GM19023 (cell line): ENCODE measurements at regions not wholly inside any gene's neighbourhood (a gene's known extent, or its start where the extent isn't known, plus 50 kb on each side); places are given as distances from the start of the nearest gene placed in this dataset.

Source experiments
- ATAC-seq: cut with Tn5 transposase; IDR thresholded peaks from one replicate; pipeline ENCODE4 v1.9.1; 2021; ENCODE audit warnings: mild to moderate bottlenecking, moderate library complexity; ENCODE audit not compliant: unreplicated experiment

DNA sequence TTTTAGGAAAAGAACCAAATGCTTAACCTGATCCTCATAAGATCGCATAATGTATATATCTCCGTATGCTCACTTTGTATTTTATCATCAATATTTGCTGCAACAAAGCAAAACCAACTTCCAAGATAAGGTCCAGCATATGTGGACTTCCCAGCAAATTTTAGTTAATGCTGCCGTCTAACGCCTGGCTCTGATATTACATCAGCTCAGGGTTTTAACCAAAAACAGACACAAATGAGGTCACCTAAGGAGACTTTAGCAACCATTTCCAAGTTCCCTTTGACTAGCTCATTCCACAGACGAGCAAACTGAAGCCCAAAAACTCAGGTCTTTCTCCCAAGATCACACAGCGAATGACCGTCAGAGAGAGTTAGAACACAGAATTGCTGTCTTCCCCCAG, 59.4 kb upstream of the UCN3 start:
- ATAC-seq: no peak

GRCh38 chr10:5310914-5311313, 53.9 kb upstream of the UCN3 start:
- ATAC-seq: no peak

- no peak for ATAC-seq
Observed at GRCh38 chr10:5311617-5312016, 53.1 kb upstream of the UCN3 start.

DNA sequence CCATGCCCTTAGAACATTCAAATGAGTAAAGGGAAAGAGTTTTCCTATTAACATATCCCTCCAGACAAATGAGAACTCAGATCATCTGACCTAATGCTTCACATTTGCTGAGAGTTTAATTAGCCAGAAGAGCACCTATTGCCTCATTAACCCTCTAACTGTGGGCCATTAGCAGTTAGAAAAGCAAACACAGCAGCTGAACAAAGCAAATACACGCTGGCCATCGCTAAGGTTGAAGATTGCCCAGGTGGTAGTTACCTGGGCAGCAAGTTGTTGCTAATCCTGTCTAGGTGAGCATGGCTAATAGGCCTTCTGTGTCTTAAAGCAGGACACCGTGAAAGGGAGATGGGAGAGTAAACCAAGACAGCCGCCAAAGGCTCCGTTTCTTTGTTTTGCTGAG, 49.9 kb upstream of the UCN3 start:
- ATAC-seq: no peak
